ENCODE measurements at regions not wholly inside any gene's neighbourhood (a gene's known extent, or its start where the extent isn't known, plus 50 kb on each side); places are given as distances from the start of the nearest gene placed in this dataset.

- Histone ChIP-seq H2AFZ (ENCODE audit: low read depth, low read length) (no peak overlapping the region), H3K27ac (ENCODE audit: insufficient read depth, low read depth, low read length) (no peak overlapping the region), H3K4me2 (ENCODE audit: insufficient read depth, low read length) (no peak overlapping the region), H3K27me3 (ENCODE audit: control insufficient read depth in 2 of 2, insufficient read depth in 2 of 2, low read length in 2 of 2) (no peaks in the 10 kb centered on the region), H3K79me2 (ENCODE audit: control insufficient read depth, insufficient read depth, low read length) (no peaks in the 10 kb centered on the region), H3K9me1 (replicated peaks; ENCODE audit: control insufficient read depth, extremely low read depth, insufficient read depth, low read length) (no peaks in the 10 kb centered on the region), H3K36me3 (ENCODE audit: control insufficient read depth in 2 of 2, extremely low read depth in 1 of 2, insufficient read depth in 2 of 2, low read length in 2 of 2) (no peaks in the 10 kb centered on the region), H3K9ac (replicated peaks; ENCODE audit: extremely low read depth, insufficient read depth, low read length) (no peak overlapping the region), H4K20me1 (replicated peaks; ENCODE audit: control insufficient read depth, extremely low read depth, insufficient read depth, low read length) (no peaks in the 10 kb centered on the region), H3K9me3 (replicated peaks; ENCODE audit: control insufficient read depth, insufficient read depth, low read length) (peaks cover 9% of the 10 kb centered on the region), H3K4me3 (replicated peaks in 1 of 3; ENCODE audit: insufficient read depth in 1 of 3, low read depth in 1 of 3, low read length in 3 of 3) (no peak overlapping the region), H3K4me1 (ENCODE audit: control insufficient read depth, extremely low read depth, insufficient read depth, low read length) (no peaks in the 10 kb centered on the region)
- dilution Hi-C loops (cut with MboI; ENCODE audit: extremely low pct_ligation_motif_present, low sequenced_read_pairs), result no loop called here
- TF ChIP-seq GATA2 (IDR thresholded peaks at IDR 0.05; ENCODE audit: insufficient read depth, insufficient read length, low read depth, low read length), result no peak
- no peak for TF ChIP-seq POLR2A (IDR thresholded peaks at IDR 0.05; ENCODE audit: low read depth, low read length)
- TF ChIP-seq POLR2AphosphoS5 (IDR thresholded peaks at IDR 0.05; ENCODE audit: insufficient read depth, low read depth, low read length), result no peak
- TF ChIP-seq MAX (IDR thresholded peaks at IDR 0.05; ENCODE audit: insufficient read depth, insufficient read length), result no peak
- no peak for TF ChIP-seq EZH2 (IDR thresholded peaks at IDR 0.05; ENCODE audit: borderline replicate concordance, low read depth, low read length, severe bottlenecking)
- no peak for TF ChIP-seq JUN (IDR thresholded peaks at IDR 0.05; ENCODE audit: borderline replicate concordance, insufficient read depth, insufficient read length, low read depth)
- TF ChIP-seq FOS (IDR thresholded peaks at IDR 0.05; ENCODE audit: borderline replicate concordance, insufficient read depth, low read length), result no peak
- TF ChIP-seq MYC (IDR thresholded peaks at IDR 0.05; ENCODE audit: low read depth, low read length), result no peak
- no peak for TF ChIP-seq CTCF (IDR thresholded peaks at IDR 0.05; ENCODE audit: extremely low read depth in 1 of 2, insufficient read depth in 1 of 2, low read depth in 1 of 2, low read length in 2 of 2)
- intact Hi-C loops (cut with micrococcal nuclease), result no loop called here
- FAIRE-seq (no peak), DNase-seq (ENCODE audit: low read depth, low spot score) (no peak)
- ChIA-PET POLR2A (no interaction called here), CTCF (no interaction called here)
- BruUV-seq (replicated peaks), result no TSS peak
These were observed 1219.0 kb upstream of the EYS start for GRCh38 chr6:66926060-66926459.

All from endothelial cell of umbilical vein (primary cell).